HCT116 (cell line): ENCODE measurements at regions not wholly inside any gene's neighbourhood (a gene's known extent, or its start where the extent isn't known, plus 50 kb on each side); places are given as distances from the start of the nearest gene placed in this dataset.

ENCODE experiments used
- ATAC-seq: fragments of 200-7000 bp; cut with Tn5 transposase; 2 replicates; pipeline ENCODE4 v1.9.1; 2020; ENCODE audit warnings: mild to moderate bottlenecking, moderate library complexity
- BruUV-seq: library from RNA; stranded (reverse); fragments of 400-500 nt; replicated peaks from 2 replicates; lab custom pipeline; 2021; lab: Mats Ljungman, UMichigan
- CTCF ChIA-PET: fragments of 300-600 bp; sonication (Branson Sonifier 250); formaldehyde crosslinking; loops from one replicate; lab custom pipeline; 2021; ENCODE audit warnings: antibody characterized with exemption; lab: Charles Lee
- POLR2A ChIA-PET: fragments of 300-600, 350-600 bp; sonication (Branson Sonifier 250); formaldehyde crosslinking; loops from one replicate; lab custom pipeline; 2021; ENCODE audit warnings: antibody characterized with exemption; lab: Charles Lee
- RAD21 ChIA-PET, 2 experiments: fragments of 300-600 bp; sonication (Branson Sonifier 250); formaldehyde crosslinking; loops; one replicate each; lab custom pipeline; 2023; ENCODE audit warnings: low total read pairs in 2 of 2; ENCODE audit not compliant: uncharacterized antibody in 2 of 2, unreplicated experiment in 2 of 2, low non-redundant PET in 1 of 2; lab: Charles Lee
- DNase-seq: peaks from one replicate; pipeline ENCODE4 v3.0.0-alpha.2; 2010; ENCODE audit warnings: low read depth, low spot score
- H2AFZ ChIP-seq: fragments of 200-600 bp; shearing (Covaris generic), sonication (generic); 2 replicates; pipeline ENCODE4 v1.6.1; 2017; ENCODE audit warnings: low read depth, mixed run types, mixed read lengths, antibody characterized with exemption, low read length; ENCODE audit not compliant: poor library complexity, severe bottlenecking
- H3K27ac ChIP-seq: 2 replicates; pipeline ENCODE4 v1.5.1; 2012; ENCODE audit warnings: low read depth, low read length
- H3K27me3 ChIP-seq: fragments of 200-600 bp; sonication (generic); 2 replicates; pipeline ENCODE4 v1.6.1; 2016; ENCODE audit warnings: mixed run types, low read length, mixed read lengths; ENCODE audit not compliant: insufficient read depth
- H3K36me3 ChIP-seq, 2 experiments: fragments of 200-500 bp in 1 of 2; fragments of 200-600 bp in 1 of 2; sonication (Bioruptor generic) in 1 of 2; sonication (generic) in 1 of 2; 2 replicates each; pipeline versions ENCODE4 v1.5.1 to v1.6.1; 2014 to 2016; ENCODE audit warnings: low read length in 2 of 2, inconsistent platforms in 1 of 2, mixed read lengths in 1 of 2, mixed run types in 1 of 2; ENCODE audit not compliant: insufficient read depth in 2 of 2, control insufficient read depth in 1 of 2
- H3K4me1 ChIP-seq, 2 experiments: fragments of 200-600 bp in 1 of 2; sonication (generic) in 1 of 2; 2 replicates each; pipeline versions ENCODE4 v1.5.1 to v1.6.1; 2012 to 2017; ENCODE audit warnings: low read length in 2 of 2, inconsistent platforms in 1 of 2, mild to moderate bottlenecking in 1 of 2, mixed read lengths in 1 of 2, mixed run types in 1 of 2, moderate library complexity in 1 of 2; ENCODE audit not compliant: insufficient read depth in 2 of 2, control insufficient read depth in 1 of 2
- H3K4me2 ChIP-seq: fragments of 200-600 bp; sonication (generic); 2 replicates; pipeline ENCODE4 v1.6.1; 2017; ENCODE audit warnings: mixed run types, low read length, mixed read lengths
- H3K4me3 ChIP-seq, 2 experiments: fragments of 200-600 bp in 1 of 2; sonication (generic) in 1 of 2; replicated peaks in 1 of 2; 2 replicates each; pipeline ENCODE4 v1.5.1; 2011 to 2016; ENCODE audit warnings: low read length in 2 of 2, control low read depth in 1 of 2, low read depth in 1 of 2, mild to moderate bottlenecking in 1 of 2, mixed read lengths in 1 of 2, mixed run types in 1 of 2
- H3K79me2 ChIP-seq: fragments of 200-600 bp; sonication (generic); 2 replicates; pipeline ENCODE4 v1.6.1; 2017; ENCODE audit warnings: mild to moderate bottlenecking, mixed run types, low read length, moderate library complexity, mixed read lengths; ENCODE audit not compliant: insufficient read depth
- H3K9ac ChIP-seq: fragments of 200-600 bp; sonication (generic); 2 replicates; pipeline ENCODE4 v1.6.1; 2016; ENCODE audit warnings: low read length, mixed read lengths
- H3K9me2 ChIP-seq: fragments of 200-600 bp; sonication (generic), shearing (Covaris generic); 2 replicates; pipeline ENCODE4 v1.6.1; 2017; ENCODE audit warnings: mixed run types, mild to moderate bottlenecking, moderate library complexity; ENCODE audit not compliant: insufficient read depth
- H3K9me3 ChIP-seq, 2 experiments: fragments of 200-500 bp in 1 of 2; fragments of 200-600 bp in 1 of 2; sonication (Bioruptor generic) in 1 of 2; sonication (generic) in 1 of 2; 2 replicates each; pipeline ENCODE4 v1.6.1; 2014 to 2017; ENCODE audit warnings: low read length in 2 of 2, mixed read lengths in 2 of 2, inconsistent platforms in 1 of 2, low read depth in 1 of 2, mild to moderate bottlenecking in 1 of 2, mixed run types in 1 of 2, moderate library complexity in 1 of 2; ENCODE audit not compliant: control insufficient read depth in 1 of 2, insufficient read depth in 1 of 2
- H4K20me1 ChIP-seq: fragments of 200-600 bp; sonication (generic), shearing (Covaris generic); 2 replicates; pipeline ENCODE4 v1.6.1; 2017; ENCODE audit warnings: mixed run types, mild to moderate bottlenecking, moderate library complexity; ENCODE audit not compliant: insufficient read depth
- CBX3 ChIP-seq: IDR thresholded peaks from 2 replicates; pipeline ENCODE4 v1.6.1; 2012; ENCODE audit warnings: low read depth
- EZH2 ChIP-seq: fragments of 200-600 bp; sonication (generic); IDR thresholded peaks from 2 replicates; pipeline ENCODE4 v1.6.1; 2017; ENCODE audit warnings: antibody characterized with exemption, mixed run types
- EZH2phosphoT487 ChIP-seq: fragments of 200-600 bp; IDR thresholded peaks from 2 replicates; pipeline ENCODE4 v1.6.1; 2018; ENCODE audit warnings: antibody characterized with exemption, borderline replicate concordance
- FOSL1 ChIP-seq: IDR thresholded peaks from 2 replicates; pipeline ENCODE4 v1.6.1; 2012; ENCODE audit warnings: low read depth
- POLR2AphosphoS5 ChIP-seq: IDR thresholded peaks from 2 replicates; pipeline ENCODE4 v1.6.1; 2011; ENCODE audit warnings: mild to moderate bottlenecking, low read depth, low read length, moderate library complexity
- SIN3A ChIP-seq: IDR thresholded peaks from 2 replicates; pipeline ENCODE4 v1.6.1; 2012; ENCODE audit warnings: low read depth
- SP1 ChIP-seq: IDR thresholded peaks from 2 replicates; pipeline ENCODE4 v1.6.1; 2012; ENCODE audit warnings: low read depth
- YY1 ChIP-seq: IDR thresholded peaks from 2 replicates; pipeline ENCODE4 v1.6.1; 2011; ENCODE audit warnings: low read length, low read depth, moderate library complexity, mild to moderate bottlenecking; ENCODE audit not compliant: insufficient replicate concordance; ENCODE audit errors: extremely low read depth
- ZFX ChIP-seq: fragments of 450-650 bp; IDR thresholded peaks from 2 replicates; pipeline ENCODE4 v1.6.1; 2017
- ZNF274 ChIP-seq: fragments of 200-500 bp; sonication (Bioruptor generic); IDR thresholded peaks from 2 replicates; pipeline ENCODE4 v1.6.1; 2014; ENCODE audit warnings: mild to moderate bottlenecking, low read depth, low read length, inconsistent platforms
- intact Hi-C: fragments of 100-400 bp; cut with micrococcal nuclease; formaldehyde crosslinking; loops from 2 replicates; pipeline ENCODE4 v1.10.0; 2022
- TF ChIP-seq, protein P1 (sequence below): IDR thresholded peaks from 2 replicates; pipeline ENCODE4 v1.6.1; 2011; ENCODE audit warnings: mild to moderate bottlenecking, low read length, moderate library complexity; ENCODE audit not compliant: insufficient replicate concordance; ENCODE audit errors: extremely low read depth
- TF ChIP-seq, protein P2 (sequence below), 3 experiments: fragments of 200-600 bp in 1 of 3; sonication (generic) in 1 of 3; IDR thresholded peaks in 2 of 3; conservative IDR thresholded peaks in 1 of 3; 2 replicates each; pipeline ENCODE4 v1.5.1; 2012 to 2017; ENCODE audit warnings: low read depth in 2 of 3, low read length in 2 of 3, antibody characterized with exemption in 1 of 3, borderline replicate concordance in 1 of 3, control low read depth in 1 of 3, mild to moderate bottlenecking in 1 of 3, mixed read lengths in 1 of 3, mixed run types in 1 of 3, moderate library complexity in 1 of 3; ENCODE audit not compliant: insufficient read depth in 1 of 3
- TF ChIP-seq, protein P3 (sequence below): IDR thresholded peaks from 2 replicates; pipeline ENCODE4 v1.6.1; 2012; ENCODE audit warnings: low read depth

DNA sequence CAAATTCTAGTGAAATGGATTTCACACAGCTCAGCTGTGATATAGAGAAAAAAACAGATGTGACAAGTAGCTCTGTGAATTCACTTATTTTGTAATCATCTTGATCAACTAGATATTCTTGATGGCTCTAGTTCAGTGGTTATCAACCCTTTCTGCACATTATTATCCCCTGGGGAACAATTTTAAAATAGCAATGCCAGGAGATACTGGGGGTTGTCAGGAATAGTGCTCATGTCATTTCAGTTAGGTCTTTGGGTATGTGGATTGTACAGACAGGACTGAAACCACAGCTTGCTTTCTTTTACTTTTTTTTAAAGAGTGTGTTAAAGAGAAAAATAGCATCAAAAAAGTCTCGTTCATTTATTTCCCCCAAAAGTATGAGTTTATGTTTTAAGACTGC is 269.0 kb upstream of the PDGFD start:
- Histone ChIP-seq H4K20me1 (no peaks in the 10 kb centered on the region), H3K27me3 (no peaks in the 10 kb centered on the region), H3K9ac (no peak overlapping the region), H3K9me2 (no peaks in the 10 kb centered on the region), H3K4me2 (no peak overlapping the region), H3K4me1 (no peaks in the 10 kb centered on the region), H3K79me2 (no peaks in the 10 kb centered on the region), H3K27ac (no peak overlapping the region), H2AFZ (no peak overlapping the region), H3K4me3 (no peak overlapping the region), H3K36me3 (no peaks in the 10 kb centered on the region), H3K9me3 (no peaks in the 10 kb centered on the region)
- RAD21 ChIA-PET, result no interaction called here
- POLR2A ChIA-PET, result no interaction called here
- intact Hi-C loops, result no loop called here
- no TSS peak for BruUV-seq
- CTCF ChIA-PET, result no interaction called here
- DNase-seq, result no peak
- TF ChIP-seq, protein P1, sequence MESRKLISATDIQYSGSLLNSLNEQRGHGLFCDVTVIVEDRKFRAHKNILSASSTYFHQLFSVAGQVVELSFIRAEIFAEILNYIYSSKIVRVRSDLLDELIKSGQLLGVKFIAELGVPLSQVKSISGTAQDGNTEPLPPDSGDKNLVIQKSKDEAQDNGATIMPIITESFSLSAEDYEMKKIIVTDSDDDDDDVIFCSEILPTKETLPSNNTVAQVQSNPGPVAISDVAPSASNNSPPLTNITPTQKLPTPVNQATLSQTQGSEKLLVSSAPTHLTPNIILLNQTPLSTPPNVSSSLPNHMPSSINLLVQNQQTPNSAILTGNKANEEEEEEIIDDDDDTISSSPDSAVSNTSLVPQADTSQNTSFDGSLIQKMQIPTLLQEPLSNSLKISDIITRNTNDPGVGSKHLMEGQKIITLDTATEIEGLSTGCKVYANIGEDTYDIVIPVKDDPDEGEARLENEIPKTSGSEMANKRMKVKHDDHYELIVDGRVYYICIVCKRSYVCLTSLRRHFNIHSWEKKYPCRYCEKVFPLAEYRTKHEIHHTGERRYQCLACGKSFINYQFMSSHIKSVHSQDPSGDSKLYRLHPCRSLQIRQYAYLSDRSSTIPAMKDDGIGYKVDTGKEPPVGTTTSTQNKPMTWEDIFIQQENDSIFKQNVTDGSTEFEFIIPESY, result no peak
- TF ChIP-seq YY1 (no peak), EZH2 (no peak), SP1 (no peak), ZFX (no peak), SIN3A (no peak), ZNF274 (no peak), EZH2phosphoT487 (no peak), CBX3 (no peak), FOSL1 (no peak), POLR2AphosphoS5 (no peak)
- TF ChIP-seq, protein P2, sequence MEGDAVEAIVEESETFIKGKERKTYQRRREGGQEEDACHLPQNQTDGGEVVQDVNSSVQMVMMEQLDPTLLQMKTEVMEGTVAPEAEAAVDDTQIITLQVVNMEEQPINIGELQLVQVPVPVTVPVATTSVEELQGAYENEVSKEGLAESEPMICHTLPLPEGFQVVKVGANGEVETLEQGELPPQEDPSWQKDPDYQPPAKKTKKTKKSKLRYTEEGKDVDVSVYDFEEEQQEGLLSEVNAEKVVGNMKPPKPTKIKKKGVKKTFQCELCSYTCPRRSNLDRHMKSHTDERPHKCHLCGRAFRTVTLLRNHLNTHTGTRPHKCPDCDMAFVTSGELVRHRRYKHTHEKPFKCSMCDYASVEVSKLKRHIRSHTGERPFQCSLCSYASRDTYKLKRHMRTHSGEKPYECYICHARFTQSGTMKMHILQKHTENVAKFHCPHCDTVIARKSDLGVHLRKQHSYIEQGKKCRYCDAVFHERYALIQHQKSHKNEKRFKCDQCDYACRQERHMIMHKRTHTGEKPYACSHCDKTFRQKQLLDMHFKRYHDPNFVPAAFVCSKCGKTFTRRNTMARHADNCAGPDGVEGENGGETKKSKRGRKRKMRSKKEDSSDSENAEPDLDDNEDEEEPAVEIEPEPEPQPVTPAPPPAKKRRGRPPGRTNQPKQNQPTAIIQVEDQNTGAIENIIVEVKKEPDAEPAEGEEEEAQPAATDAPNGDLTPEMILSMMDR (IDR thresholded peaks at IDR 0.05 in 2 of 3, conservative IDR thresholded peaks at IDR 0.05 in 1 of 3; ENCODE audit: borderline replicate concordance in 1 of 3, insufficient read depth in 1 of 3, low read depth in 2 of 3, low read length in 2 of 3), result no peak
- TF ChIP-seq, protein P3, sequence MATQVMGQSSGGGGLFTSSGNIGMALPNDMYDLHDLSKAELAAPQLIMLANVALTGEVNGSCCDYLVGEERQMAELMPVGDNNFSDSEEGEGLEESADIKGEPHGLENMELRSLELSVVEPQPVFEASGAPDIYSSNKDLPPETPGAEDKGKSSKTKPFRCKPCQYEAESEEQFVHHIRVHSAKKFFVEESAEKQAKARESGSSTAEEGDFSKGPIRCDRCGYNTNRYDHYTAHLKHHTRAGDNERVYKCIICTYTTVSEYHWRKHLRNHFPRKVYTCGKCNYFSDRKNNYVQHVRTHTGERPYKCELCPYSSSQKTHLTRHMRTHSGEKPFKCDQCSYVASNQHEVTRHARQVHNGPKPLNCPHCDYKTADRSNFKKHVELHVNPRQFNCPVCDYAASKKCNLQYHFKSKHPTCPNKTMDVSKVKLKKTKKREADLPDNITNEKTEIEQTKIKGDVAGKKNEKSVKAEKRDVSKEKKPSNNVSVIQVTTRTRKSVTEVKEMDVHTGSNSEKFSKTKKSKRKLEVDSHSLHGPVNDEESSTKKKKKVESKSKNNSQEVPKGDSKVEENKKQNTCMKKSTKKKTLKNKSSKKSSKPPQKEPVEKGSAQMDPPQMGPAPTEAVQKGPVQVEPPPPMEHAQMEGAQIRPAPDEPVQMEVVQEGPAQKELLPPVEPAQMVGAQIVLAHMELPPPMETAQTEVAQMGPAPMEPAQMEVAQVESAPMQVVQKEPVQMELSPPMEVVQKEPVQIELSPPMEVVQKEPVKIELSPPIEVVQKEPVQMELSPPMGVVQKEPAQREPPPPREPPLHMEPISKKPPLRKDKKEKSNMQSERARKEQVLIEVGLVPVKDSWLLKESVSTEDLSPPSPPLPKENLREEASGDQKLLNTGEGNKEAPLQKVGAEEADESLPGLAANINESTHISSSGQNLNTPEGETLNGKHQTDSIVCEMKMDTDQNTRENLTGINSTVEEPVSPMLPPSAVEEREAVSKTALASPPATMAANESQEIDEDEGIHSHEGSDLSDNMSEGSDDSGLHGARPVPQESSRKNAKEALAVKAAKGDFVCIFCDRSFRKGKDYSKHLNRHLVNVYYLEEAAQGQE, result no peak
- ATAC-seq, result no peak
